H1 (cell line): ENCODE measurements at regions not wholly inside any gene's neighbourhood (a gene's known extent, or its start where the extent isn't known, plus 50 kb on each side); places are given as distances from the start of the nearest gene placed in this dataset.

Experiments
- CTCF ChIA-PET: fragments of 300-600 bp; sonication (Branson Sonifier 250); formaldehyde crosslinking; loops from one replicate; lab custom pipeline; 2021; ENCODE audit not compliant: partially characterized antibody; lab: Charles Lee
- POLR2A ChIA-PET: fragments of 300-600 bp; sonication (Branson Sonifier 250); formaldehyde crosslinking; loops from one replicate; lab custom pipeline; 2021; ENCODE audit warnings: inconsistent platforms; ENCODE audit not compliant: partially characterized antibody; lab: Charles Lee
- DNase-seq, 2 experiments: peaks; one replicate each; pipeline versions ENCODE4 v3.0.0 to v3.0.0-alpha.2; 2010 to 2022; ENCODE audit warnings: low spot score in 2 of 2, low read depth in 1 of 2, mixed read lengths in 1 of 2
- FAIRE-seq: peaks from 2 replicates; lab custom pipeline; 2011; peaks lifted over from hg19 to GRCh38; lab: Jason Lieb, UNC
- H2AFZ ChIP-seq: 2 replicates; pipeline ENCODE4 v1.8.1; 2012; ENCODE audit warnings: low read length, inconsistent platforms
- H2AK5ac ChIP-seq: 2 replicates; pipeline ENCODE4 v1.6.1; 2013; ENCODE audit warnings: low read depth, low read length
- H2BK120ac ChIP-seq: replicated peaks from 2 replicates; pipeline ENCODE3; 2013; ENCODE audit warnings: low read depth, low read length, inconsistent platforms
- H2BK12ac ChIP-seq: 2 replicates; pipeline ENCODE4 v1.6.1; 2013; ENCODE audit warnings: low read depth, low read length
- H2BK15ac ChIP-seq: 2 replicates; pipeline ENCODE4 v1.6.1; 2013; ENCODE audit warnings: low read length
- H2BK20ac ChIP-seq: 2 replicates; pipeline ENCODE4 v1.6.1; 2013; ENCODE audit warnings: low read length
- H2BK5ac ChIP-seq: 2 replicates; pipeline ENCODE4 v1.6.1; 2013; ENCODE audit warnings: low read depth, low read length
- H3K14ac ChIP-seq: 2 replicates; pipeline ENCODE4 v1.6.1; 2013; ENCODE audit warnings: inconsistent platforms; ENCODE audit not compliant: insufficient read length
- H3K18ac ChIP-seq: 2 replicates; pipeline ENCODE4 v1.6.1; 2013; ENCODE audit warnings: low read length; ENCODE audit errors: extremely low read depth
- H3K23ac ChIP-seq: 2 replicates; pipeline ENCODE4 v1.6.1; 2013; ENCODE audit warnings: inconsistent platforms; ENCODE audit not compliant: insufficient read length
- H3K23me2 ChIP-seq: 2 replicates; pipeline ENCODE4 v1.6.1; 2013; ENCODE audit warnings: low read depth, low read length
- H3K27ac ChIP-seq: 2 replicates; pipeline ENCODE4 v1.6.1; 2011; ENCODE audit warnings: low read depth, low read length, inconsistent platforms
- H3K27me3 ChIP-seq, 4 experiments: replicated peaks in 1 of 4; 1 replicate in 1 of 4; 2 replicates in 3 of 4; pipeline versions ENCODE4 v1.6.1 to v1.8.1; 2011 to 2013; ENCODE audit warnings: low read length in 3 of 4, mild to moderate bottlenecking in 3 of 4, inconsistent platforms in 2 of 4, mixed read lengths in 2 of 4, moderate library complexity in 1 of 4; ENCODE audit not compliant: control insufficient read depth in 3 of 4, insufficient read depth in 3 of 4; ENCODE audit errors: extremely low read depth in 1 of 4
- H3K36me3 ChIP-seq, 4 experiments: 2 replicates each; pipeline versions ENCODE4 v1.6.1 to v1.8.1; 2011 to 2013; ENCODE audit warnings: mild to moderate bottlenecking in 4 of 4, low read length in 3 of 4, moderate library complexity in 2 of 4, control low read depth in 1 of 4, inconsistent platforms in 1 of 4; ENCODE audit not compliant: insufficient read depth in 4 of 4, control insufficient read depth in 2 of 4
- H3K4ac ChIP-seq: replicated peaks from 2 replicates; pipeline ENCODE3; 2013; ENCODE audit warnings: low read length, low read depth, mixed read lengths, inconsistent platforms; ENCODE audit not compliant: insufficient read length
- H3K4me1 ChIP-seq, 4 experiments: replicated peaks in 1 of 4; 1 replicate in 1 of 4; 2 replicates in 3 of 4; pipeline versions ENCODE4 v1.6.1 to v1.8.1; 2011 to 2013; ENCODE audit warnings: low read length in 3 of 4, inconsistent platforms in 2 of 4, mixed read lengths in 1 of 4; ENCODE audit not compliant: insufficient read depth in 4 of 4, control insufficient read depth in 3 of 4
- H3K4me2 ChIP-seq, 2 experiments: 2 replicates each; pipeline versions ENCODE4 v1.6.1 to v1.8.1; 2011 to 2013; ENCODE audit warnings: low read depth in 2 of 2, low read length in 2 of 2, control low read depth in 1 of 2, inconsistent platforms in 1 of 2, mild to moderate bottlenecking in 1 of 2; ENCODE audit not compliant: insufficient read depth in 1 of 2
- H3K4me3 ChIP-seq, 4 experiments: fragments of 200-600, 300-600 bp in 1 of 4; sonication (generic), shearing (Covaris generic), sonication (Bioruptor Twin) in 1 of 4; 2 replicates each; pipeline versions ENCODE4 v1.5.1 to v1.8.1; 2011 to 2016; ENCODE audit warnings: low read length in 4 of 4, low read depth in 3 of 4, control low read depth in 2 of 4, inconsistent platforms in 2 of 4, mild to moderate bottlenecking in 2 of 4, mixed read lengths in 1 of 4, moderate library complexity in 1 of 4; ENCODE audit not compliant: insufficient read depth in 2 of 4; ENCODE audit errors: extremely low read depth in 1 of 4
- H3K56ac ChIP-seq: replicated peaks from 2 replicates; pipeline ENCODE3; 2013; ENCODE audit warnings: low read depth, mild to moderate bottlenecking, mixed read lengths, low read length, inconsistent platforms; ENCODE audit not compliant: insufficient read length
- H3K79me1 ChIP-seq: 2 replicates; pipeline ENCODE4 v1.6.1; 2013; ENCODE audit warnings: low read depth, low read length, control low read depth
- H3K79me2 ChIP-seq, 2 experiments: 2 replicates each; pipeline versions ENCODE4 v1.6.1 to v1.8.1; 2012 to 2013; ENCODE audit warnings: low read length in 2 of 2, mild to moderate bottlenecking in 2 of 2, inconsistent platforms in 1 of 2; ENCODE audit not compliant: insufficient read depth in 2 of 2, control insufficient read depth in 1 of 2
- H3K9ac ChIP-seq, 4 experiments: replicated peaks in 1 of 4; 1 replicate in 1 of 4; 2 replicates in 3 of 4; pipeline versions ENCODE4 v1.6.1 to v1.8.1; 2011 to 2013; ENCODE audit warnings: low read depth in 3 of 4, low read length in 3 of 4, control low read depth in 2 of 4, mild to moderate bottlenecking in 2 of 4, moderate library complexity in 2 of 4, inconsistent platforms in 1 of 4; ENCODE audit errors: extremely low read depth in 1 of 4
- H3K9me3 ChIP-seq, 2 experiments: 2 replicates each; pipeline versions ENCODE4 v1.6.1 to v1.8.1; 2012 to 2013; ENCODE audit warnings: mild to moderate bottlenecking in 2 of 2, moderate library complexity in 2 of 2, control low read depth in 1 of 2, inconsistent platforms in 1 of 2, low read depth in 1 of 2, low read length in 1 of 2, mixed read lengths in 1 of 2; ENCODE audit not compliant: insufficient read depth in 2 of 2
- H4K20me1 ChIP-seq, 2 experiments: replicated peaks in 1 of 2; 2 replicates each; pipeline versions ENCODE3 to v1.8.1; 2011 to 2013; ENCODE audit warnings: inconsistent platforms in 2 of 2, low read length in 2 of 2, mild to moderate bottlenecking in 1 of 2; ENCODE audit not compliant: insufficient read depth in 2 of 2, control insufficient read depth in 1 of 2
- H4K5ac ChIP-seq: 2 replicates; pipeline ENCODE4 v1.6.1; 2013; ENCODE audit warnings: low read length, low read depth, mixed read lengths, inconsistent platforms; ENCODE audit not compliant: insufficient read length
- H4K8ac ChIP-seq: 2 replicates; pipeline ENCODE4 v1.8.0; 2013; ENCODE audit warnings: mild to moderate bottlenecking, moderate library complexity, low read length, inconsistent platforms; ENCODE audit not compliant: insufficient read depth; ENCODE audit errors: extremely low read depth
- H4K91ac ChIP-seq: replicated peaks from 2 replicates; pipeline ENCODE3; 2013; ENCODE audit warnings: low read length, mixed read lengths, inconsistent platforms; ENCODE audit not compliant: insufficient read length
- CBX5 ChIP-seq: fragments of 300-800, 300-1000 bp; sonication (generic); IDR thresholded peaks from 2 replicates; pipeline ENCODE4 v1.7.1; 2016; ENCODE audit warnings: antibody characterized with exemption, low read length, low read depth
- CREB1 ChIP-seq: IDR thresholded peaks from 2 replicates; pipeline ENCODE4 v1.6.1; 2012; ENCODE audit warnings: inconsistent platforms
- GABPA ChIP-seq: IDR thresholded peaks from 2 replicates; pipeline ENCODE4 v1.6.1; 2011; ENCODE audit warnings: mild to moderate bottlenecking, low read length, moderate library complexity, borderline replicate concordance; ENCODE audit not compliant: insufficient read depth
- HDAC2 ChIP-seq, 2 experiments: fragments of 300-600 bp in 1 of 2; sonication (generic) in 1 of 2; IDR thresholded peaks; 2 replicates each; pipeline ENCODE4 v1.6.1; 2011 to 2012; ENCODE audit warnings: low read depth in 2 of 2, low read length in 2 of 2, mild to moderate bottlenecking in 2 of 2, moderate library complexity in 2 of 2, borderline replicate concordance in 1 of 2, inconsistent platforms in 1 of 2
- KDM5A ChIP-seq: fragments of 200-600 bp; IDR thresholded peaks from 2 replicates; pipeline ENCODE4 v1.7.1; 2012; ENCODE audit warnings: mild to moderate bottlenecking, low read length, inconsistent platforms, mixed read lengths
- SIN3A ChIP-seq, 2 experiments: IDR thresholded peaks in 1 of 2; conservative IDR thresholded peaks in 1 of 2; 2 replicates each; pipeline ENCODE4 v1.6.1; 2011 to 2012; ENCODE audit warnings: low read length in 2 of 2, improper control_type of control experiment in 1 of 2, low read depth in 1 of 2, mild to moderate bottlenecking in 1 of 2
- SIX5 ChIP-seq: IDR thresholded peaks from 2 replicates; pipeline ENCODE4 v1.6.1; 2011; ENCODE audit warnings: mild to moderate bottlenecking, low read depth, low read length
- SRF ChIP-seq: IDR thresholded peaks from 2 replicates; pipeline ENCODE4 v1.6.1; 2011; ENCODE audit warnings: mild to moderate bottlenecking, low read depth, low read length, moderate library complexity
- WGBS, 2 experiments: shearing (Covaris generic) in 1 of 2; methylation state at CpG; one replicate each; pipeline versions ENCODE4 v1.1.6 to v1.1.7; 2013 to 2015; ENCODE audit warnings: low lambda C conversion rate in 2 of 2, mixed read lengths in 2 of 2, inconsistent platforms in 1 of 2, low coverage in 1 of 2, missing lambda C conversion rate in 1 of 2; ENCODE audit not compliant: insufficient replicate concordance in 2 of 2, insufficient coverage in 1 of 2, insufficient read length in 1 of 2; ENCODE audit errors: extremely low coverage in 1 of 2, missing lambda C conversion rate in 1 of 2; 5-methylcytosine and 5-hydroxymethylcytosine counted together
- TF ChIP-seq, protein P1 (sequence below): IDR thresholded peaks from 2 replicates; pipeline ENCODE4 v1.6.1; 2011; ENCODE audit warnings: low read depth, mild to moderate bottlenecking, low read length; ENCODE audit not compliant: insufficient read depth

DNA sequence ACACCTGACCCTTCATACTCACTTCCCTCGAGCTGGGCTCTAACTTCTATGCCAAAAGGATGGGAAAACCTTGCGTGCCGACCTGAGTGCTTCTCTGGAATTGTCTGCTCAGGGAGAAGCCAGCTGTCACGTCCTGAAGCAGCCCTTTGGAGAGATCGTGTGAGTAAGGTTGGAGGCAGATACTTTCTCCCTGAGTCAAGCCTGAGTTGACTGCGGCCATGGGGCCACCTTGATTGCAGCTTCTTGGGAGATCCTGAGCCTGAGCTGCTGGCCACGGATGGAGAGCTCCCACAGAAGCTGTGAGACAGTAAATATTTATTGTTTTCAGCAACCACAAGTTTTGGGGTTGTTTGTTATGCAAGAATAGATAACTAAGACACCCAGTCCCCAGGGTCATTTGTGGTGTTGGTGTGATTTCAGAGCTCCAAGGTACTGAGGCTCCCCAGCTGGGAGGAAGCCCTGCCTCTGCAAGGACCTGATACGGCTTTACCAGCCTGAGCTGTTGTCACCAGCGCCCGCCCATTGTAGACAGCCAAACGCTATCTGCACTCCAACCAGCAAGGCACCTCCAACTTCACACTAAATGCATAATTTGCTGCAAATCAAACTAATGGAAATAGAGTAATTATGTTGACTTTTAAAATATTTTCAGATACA, 531.6 kb downstream of the PTPRU start:
- no peak for DNase-seq
- H3K23ac ChIP-seq, result no peak overlapping the region
- no peak overlapping the region for H2BK15ac ChIP-seq
- no peaks in the 10 kb centered on the region; a peak in 1 of 7 replicates for H3K27me3 ChIP-seq
- no peak overlapping the region for H2BK20ac ChIP-seq
- no peak overlapping the region for H3K56ac ChIP-seq
- no peak overlapping the region for H2BK5ac ChIP-seq
- H3K4me2 ChIP-seq, result no peak overlapping the region
- H4K5ac ChIP-seq, result no peak overlapping the region
- H3K79me2 ChIP-seq, result no peaks in the 10 kb centered on the region
- H4K91ac ChIP-seq, result no peak overlapping the region
- no peaks in the 10 kb centered on the region for H3K79me1 ChIP-seq
- no peak overlapping the region for H2BK120ac ChIP-seq
- no peaks in the 10 kb centered on the region for H3K4me1 ChIP-seq
- 87% methylated on average over 11 of the region's 11 CpGs; no CpG with 5 or more reads in 1 of the 2 experiments for WGBS, 2 experiments
- no peak overlapping the region for H3K4ac ChIP-seq
- no peak overlapping the region for H3K9ac ChIP-seq
- no peak overlapping the region for H2AK5ac ChIP-seq
- 0 out of 2 replicates have a peak overlapping the region, but pooled peaks have one; percentile 73 for H2AFZ ChIP-seq
- TF ChIP-seq SIN3A (conservative IDR thresholded peaks at IDR 0.05 in 1 of 2, IDR thresholded peaks at IDR 0.05 in 1 of 2; ENCODE audit: low read depth in 1 of 2, low read length in 2 of 2) (no peak), HDAC2 (IDR thresholded peaks at IDR 0.05; ENCODE audit: borderline replicate concordance in 1 of 2, low read depth in 2 of 2, low read length in 2 of 2) (no peak), GABPA (no peak), SIX5 (no peak), CREB1 (no peak), CBX5 (no peak), SRF (no peak), KDM5A (no peak)
- TF ChIP-seq, protein P1, sequence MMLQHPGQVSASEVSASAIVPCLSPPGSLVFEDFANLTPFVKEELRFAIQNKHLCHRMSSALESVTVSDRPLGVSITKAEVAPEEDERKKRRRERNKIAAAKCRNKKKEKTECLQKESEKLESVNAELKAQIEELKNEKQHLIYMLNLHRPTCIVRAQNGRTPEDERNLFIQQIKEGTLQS, result no peak
- TF ChIP-seq, all 59 proteins: peak for 0
- FAIRE-seq, result no peak
- 0 out of 2 replicates have a peak overlapping the region, but pooled peaks have one; percentile 1 for H4K8ac ChIP-seq
- H3K36me3 ChIP-seq, result no peaks in the 10 kb centered on the region
- H3K4me3 ChIP-seq, result no peak overlapping the region
- H3K18ac ChIP-seq, result no peak overlapping the region
- no peak overlapping the region for H3K27ac ChIP-seq
- H2BK12ac ChIP-seq, result no peak overlapping the region
- ChIA-PET CTCF (interaction anchor here (0.8 kb wide), 1 partner anchor 9 kb away, joined by 4 read pairs; no protein-coding TSS in a partner anchor), POLR2A (no interaction called here)
- H3K14ac ChIP-seq, result no peak overlapping the region
- no peaks in the 10 kb centered on the region for H3K23me2 ChIP-seq
- no peaks in the 10 kb centered on the region for H4K20me1 ChIP-seq
- H3K9me3 ChIP-seq, result no peaks in the 10 kb centered on the region
